ENCODE measurements at regions not wholly inside any gene's neighbourhood (a gene's known extent, or its start where the extent isn't known, plus 50 kb on each side); places are given as distances from the start of the nearest gene placed in this dataset.

DNA sequence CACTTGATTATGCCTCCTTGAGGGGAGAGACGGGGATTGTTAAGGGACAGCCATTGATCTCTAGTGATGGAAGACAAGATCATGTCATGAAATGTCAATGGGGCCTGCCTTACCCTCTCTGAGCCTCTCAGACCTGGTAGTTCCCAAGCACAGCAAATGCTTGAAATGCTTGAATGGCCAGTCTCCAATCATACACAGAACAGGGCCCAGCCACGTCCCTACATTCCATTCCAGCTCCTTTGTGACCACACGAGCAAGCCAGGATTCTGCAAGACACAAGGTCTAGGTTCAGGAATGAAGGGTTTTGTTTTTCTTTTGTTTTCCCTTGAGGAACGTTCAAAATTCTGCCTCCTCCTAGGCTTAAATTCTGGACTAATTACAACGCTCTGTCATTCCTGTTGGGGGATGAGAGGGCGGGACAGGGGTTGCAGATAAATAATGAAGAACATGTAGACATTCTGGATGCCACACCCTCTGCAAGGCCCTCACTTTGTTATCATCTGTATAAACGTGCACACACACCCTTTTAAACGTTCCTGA, 98.1 kb upstream of the YPEL5 start:
- DNase-seq (no peak), ATAC-seq (no peak)

- no peak for ATAC-seq
- no peak for DNase-seq
Observed at GRCh38 chr2:30055548-30055947, 91.3 kb upstream of the YPEL5 start.

GRCh38 chr2:30060562-30060961, 86.2 kb upstream of the YPEL5 start:
- ATAC-seq (no peak), DNase-seq (no peak)

DNA sequence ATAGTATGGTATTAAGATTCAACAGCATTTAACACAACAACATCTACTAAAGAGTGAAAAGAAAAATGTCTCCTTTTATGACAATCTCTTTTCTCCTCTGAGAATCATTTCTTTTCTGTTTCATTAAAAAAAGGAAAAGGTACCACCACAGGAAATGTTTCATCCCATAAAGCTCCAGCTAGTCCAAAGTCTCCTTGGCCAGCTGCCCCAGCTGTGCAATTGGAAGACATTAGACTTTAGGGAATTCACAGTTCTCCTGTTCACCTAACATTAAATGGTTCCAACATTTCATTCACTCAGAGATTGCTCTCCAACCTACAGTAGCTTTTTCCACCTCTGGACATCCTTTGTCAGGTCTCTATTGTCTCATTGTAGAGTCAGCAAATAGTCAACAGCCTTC, 78.7 kb upstream of the YPEL5 start:
- DNase-seq (no peak), ATAC-seq (no peak)

DNA sequence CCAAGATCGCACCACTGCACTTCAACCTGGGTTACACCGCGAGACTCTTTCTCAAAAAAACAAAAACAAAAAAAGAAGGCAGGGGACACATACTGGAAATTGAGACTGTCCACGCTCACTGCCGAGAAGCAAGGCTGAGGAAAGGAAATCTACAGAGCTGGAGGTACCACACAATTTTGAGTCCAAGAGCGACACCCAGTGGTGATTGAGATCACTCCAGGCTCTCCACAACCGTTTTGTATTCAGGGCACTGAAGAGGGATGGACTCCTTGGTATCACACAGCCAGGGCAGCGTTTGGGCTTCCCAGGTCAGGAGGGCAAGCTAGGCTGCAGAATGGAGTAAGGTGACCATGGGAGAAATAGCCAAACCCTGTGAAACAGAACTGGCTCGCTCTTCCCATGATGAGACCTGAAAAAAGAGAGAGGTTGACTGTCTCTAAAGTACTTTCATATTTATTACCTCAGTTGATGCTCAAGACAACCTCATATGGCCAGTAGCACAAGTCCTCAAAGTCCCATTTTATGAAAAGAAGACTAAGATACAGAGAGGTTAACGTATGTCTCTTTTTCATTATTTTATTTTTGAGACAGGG, 74.5 kb upstream of the YPEL5 start:
- DNase-seq, result peak; percentile 70
- ATAC-seq, result peak; percentile 73

GRCh38 chr2:30073523-30073922, 73.3 kb upstream of the YPEL5 start:
- ATAC-seq, result no peak

DNA sequence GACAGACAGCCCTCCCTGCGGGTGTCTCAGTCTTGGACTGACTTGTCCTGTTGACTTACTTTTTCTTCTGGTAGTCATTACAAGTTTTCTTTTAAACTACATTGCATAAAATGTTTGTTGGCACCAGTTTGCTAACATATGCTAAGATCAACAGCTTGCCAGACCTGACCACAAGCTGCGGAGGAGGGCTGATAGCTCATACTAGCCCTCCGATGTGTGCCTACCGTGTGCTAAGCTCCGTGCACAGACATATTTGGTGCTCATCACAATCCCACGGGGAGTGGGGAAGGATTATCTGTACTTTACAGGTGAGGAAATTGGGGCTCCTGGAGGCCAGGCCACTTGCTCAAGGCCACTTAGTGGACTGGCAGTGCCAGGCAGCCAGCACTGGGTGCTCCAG, 72.8 kb upstream of the YPEL5 start:
- DNase-seq (no peak), ATAC-seq (no peak)

More at GRCh38 chr2:30073523-30073922, 73.3 kb upstream of the YPEL5 start:
- DNase-seq, result no peak

DNA sequence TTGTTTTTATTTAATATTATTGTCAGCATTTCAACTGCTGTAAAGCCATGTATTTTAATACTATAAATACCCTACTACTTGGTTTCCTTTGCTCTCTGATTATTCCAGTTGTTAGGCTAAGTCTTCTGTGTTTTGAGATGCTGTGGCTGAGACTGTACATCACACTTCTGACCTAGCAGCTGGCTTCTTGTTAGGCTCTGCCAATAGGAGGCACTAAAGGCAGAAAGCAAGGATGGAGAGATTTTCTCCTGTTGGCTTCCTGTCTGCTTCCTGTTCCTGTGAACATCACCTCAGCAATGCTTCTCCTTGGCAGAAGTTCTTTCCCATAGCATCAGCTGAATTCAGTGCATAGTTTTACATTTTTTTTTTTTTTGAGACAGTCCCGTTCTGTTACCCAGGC, 68.3 kb upstream of the YPEL5 start:
- DNase-seq (no peak), ATAC-seq (no peak)

- ATAC-seq (no peak), DNase-seq (no peak)
Observed at GRCh38 chr2:30084915-30085314, 61.9 kb upstream of the YPEL5 start.

- DNase-seq (no peak), ATAC-seq (no peak)
Observed at GRCh38 chr2:30089171-30089570, 57.6 kb upstream of the YPEL5 start.

- DNase-seq (no peak), ATAC-seq (no peak)
Observed at GRCh38 chr2:30095402-30095801, 51.4 kb upstream of the YPEL5 start.

- no peak for ATAC-seq
Observed at GRCh38 chr2:30096451-30096850, 50.4 kb upstream of the YPEL5 start.

More at GRCh38 chr2:30096451-30096850, 50.4 kb upstream of the YPEL5 start:
- no peak for DNase-seq

Data from stimulated activated naive CD8-positive, alpha-beta T cell treated with anti-CD3 and anti-CD28 coated beads, Interleukin-15, Interleukin-2, amounts not matched to agents 100 U/mL and 50 U/mL, for 24 hours (primary cell).